HepG2 (cell line): ENCODE measurements at regions not wholly inside any gene's neighbourhood (a gene's known extent, or its start where the extent isn't known, plus 50 kb on each side); places are given as distances from the start of the nearest gene placed in this dataset.

ENCODE experiments used
- ATAC-seq: fragments of 200-7000 bp; cut with Tn5 transposase; 3 replicates; pipeline ENCODE4 v1.9.1; 2020; ENCODE audit warnings: mild to moderate bottlenecking, moderate library complexity
- BruUV-seq: library from RNA; stranded (reverse); fragments of 400-500 nt; replicated peaks from 2 replicates; lab custom pipeline; 2021; lab: Mats Ljungman, UMichigan
- CTCF ChIA-PET: fragments of 300-600 bp; formaldehyde crosslinking; extraction: SDS; loops from one replicate; lab custom pipeline; 2021; ENCODE audit warnings: low total read pairs, inconsistent platforms, low intra/inter-chr PET ratio; lab: Yijun Ruan, JAX
- POLR2A ChIA-PET: fragments of 350-600 bp; sonication (Branson Sonifier 250); formaldehyde crosslinking; loops from one replicate; lab custom pipeline; 2020; ENCODE audit warnings: antibody characterized with exemption, inconsistent platforms; lab: Yijun Ruan, JAX
- DNase-seq: peaks from one replicate; pipeline ENCODE4 v3.0.0-alpha.2; 2015; ENCODE audit warnings: low spot score
- FAIRE-seq: peaks from 3 replicates; lab custom pipeline; 2011; peaks lifted over from hg19 to GRCh38; lab: Jason Lieb, UNC
- H2AFZ ChIP-seq: one replicate; pipeline ENCODE4 v1.6.1; 2011; ENCODE audit warnings: low read length, inconsistent platforms
- H3K27ac ChIP-seq: fragments of 300-600 bp; 3 replicates; pipeline ENCODE4 v1.8.0; 2011; ENCODE audit warnings: mixed run types, mild to moderate bottlenecking, mixed read lengths, low read length, inconsistent platforms; ENCODE audit not compliant: insufficient read depth; ENCODE audit errors: extremely low read length
- H3K27me3 ChIP-seq, 2 experiments: fragments of 200-600 bp in 1 of 2; 2 replicates in 1 of 2; 3 replicates in 1 of 2; pipeline versions ENCODE4 v1.6.0 to v1.8.0; 2011; ENCODE audit warnings: low read length in 2 of 2, mild to moderate bottlenecking in 2 of 2, moderate library complexity in 2 of 2, inconsistent platforms in 1 of 2; ENCODE audit not compliant: insufficient read depth in 2 of 2, control insufficient read depth in 1 of 2
- H3K36me3 ChIP-seq, 2 experiments: fragments of 200-600 bp in 1 of 2; replicated peaks in 1 of 2; 2 replicates in 1 of 2; 3 replicates in 1 of 2; pipeline versions ENCODE4 v1.5.1 to v1.8.0; 2011; ENCODE audit warnings: low read length in 2 of 2, inconsistent platforms in 1 of 2; ENCODE audit not compliant: insufficient read depth in 2 of 2, control insufficient read depth in 1 of 2
- H3K4me1 ChIP-seq: 2 replicates; pipeline ENCODE4 v1.5.1; 2012; ENCODE audit warnings: low read length, inconsistent platforms; ENCODE audit not compliant: insufficient read depth
- H3K4me2 ChIP-seq: 2 replicates; pipeline ENCODE4 v1.6.0; 2011; ENCODE audit warnings: low read depth, low read length, inconsistent platforms
- H3K4me3 ChIP-seq, 3 experiments: fragments of 200-600 bp in 1 of 3; sonication (generic), shearing (Covaris generic) in 1 of 3; replicated peaks in 1 of 3; 2 replicates each; pipeline ENCODE4 v1.5.1; 2011 to 2016; ENCODE audit warnings: low read length in 3 of 3, inconsistent platforms in 2 of 3, low read depth in 2 of 3, mild to moderate bottlenecking in 2 of 3, control low read depth in 1 of 3, mixed read lengths in 1 of 3; ENCODE audit not compliant: insufficient read depth in 1 of 3
- H3K79me2 ChIP-seq: one replicate; pipeline ENCODE4 v1.6.1; 2011; ENCODE audit warnings: low read length, inconsistent platforms; ENCODE audit not compliant: insufficient read depth
- H3K9ac ChIP-seq: 2 replicates; pipeline ENCODE4 v1.6.0; 2011; ENCODE audit warnings: mild to moderate bottlenecking, low read depth, low read length, inconsistent platforms; ENCODE audit not compliant: insufficient read depth
- H3K9me3 ChIP-seq: 2 replicates; pipeline ENCODE4 v1.5.1; 2012; ENCODE audit warnings: mild to moderate bottlenecking, low read length
- H4K20me1 ChIP-seq: 2 replicates; pipeline ENCODE4 v1.6.0; 2011; ENCODE audit warnings: inconsistent platforms, mild to moderate bottlenecking, low read length, moderate library complexity; ENCODE audit not compliant: insufficient read depth
- E2F2 ChIP-seq: sonication (generic); formaldehyde crosslinking; IDR thresholded peaks from 2 replicates; pipeline ENCODE4 v1.4.0; 2020; ENCODE audit warnings: missing genetic modification reagents, borderline replicate concordance
- FOXA3 ChIP-seq: IDR thresholded peaks from 2 replicates; pipeline ENCODE4 v1.6.1; 2016; ENCODE audit warnings: missing genetic modification reagents, missing compliant biosample characterization
- FOXP4 ChIP-seq: sonication (generic); formaldehyde crosslinking; IDR thresholded peaks from 2 replicates; pipeline ENCODE4 v1.4.0; 2020; ENCODE audit warnings: missing genetic modification reagents
- HNRNPL ChIP-seq: fragments of 200-400 bp; formaldehyde crosslinking; IDR thresholded peaks from 2 replicates; pipeline ENCODE4 v1.6.1; 2017; ENCODE audit warnings: mild to moderate bottlenecking, low read depth, low read length
- PRDM10 ChIP-seq: sonication (generic); formaldehyde crosslinking; IDR thresholded peaks from 2 replicates; pipeline ENCODE4 v1.4.0; 2020; ENCODE audit warnings: low read depth, missing genetic modification reagents
- SAFB2 ChIP-seq: sonication (generic); formaldehyde crosslinking; IDR thresholded peaks from 2 replicates; pipeline ENCODE4 v1.5.1; 2020; ENCODE audit warnings: missing genetic modification reagents, low read depth, mild to moderate bottlenecking, borderline replicate concordance
- SALL2 ChIP-seq: sonication (generic); formaldehyde crosslinking; IDR thresholded peaks from 2 replicates; pipeline ENCODE4 v1.8.1; 2023; ENCODE audit warnings: mild to moderate bottlenecking, missing genetic modification reagents, inconsistent platforms
- ZNF12 ChIP-seq: sonication (generic); formaldehyde crosslinking; IDR thresholded peaks from 2 replicates; pipeline ENCODE4 v1.5.0; 2020; ENCODE audit warnings: missing genetic modification reagents
- ZNF263 ChIP-seq: sonication (generic); formaldehyde crosslinking; IDR thresholded peaks from 2 replicates; pipeline ENCODE4 v1.4.0; 2020; ENCODE audit warnings: missing genetic modification reagents
- ZNF776 ChIP-seq: sonication (generic); formaldehyde crosslinking; IDR thresholded peaks from 2 replicates; pipeline ENCODE4 v1.4.0; 2020; ENCODE audit warnings: mild to moderate bottlenecking, missing genetic modification reagents
- ZSCAN22 ChIP-seq: sonication (generic); formaldehyde crosslinking; IDR thresholded peaks from 2 replicates; pipeline ENCODE4 v1.4.0; 2020; ENCODE audit warnings: mild to moderate bottlenecking, missing genetic modification reagents
- WGBS: methylation state at CpG from one replicate; pipeline ENCODE4 v1.1.6; 2017; ENCODE audit warnings: low lambda C conversion rate; 5-methylcytosine and 5-hydroxymethylcytosine counted together
- in situ Hi-C: cut with HindIII; loops from 2 replicates; pipeline ENCODE4 v1.10.0; 2017; ENCODE audit warnings: low pct_unique_long_range_greater_than_20kb; ENCODE audit not compliant: extremely low pct_ligation_motif_present
- intact Hi-C: fragments of 100-400 bp; cut with micrococcal nuclease; formaldehyde crosslinking; loops from one replicate; pipeline ENCODE4 v1.10.0; 2022; ENCODE audit not compliant: unreplicated experiment

DNA sequence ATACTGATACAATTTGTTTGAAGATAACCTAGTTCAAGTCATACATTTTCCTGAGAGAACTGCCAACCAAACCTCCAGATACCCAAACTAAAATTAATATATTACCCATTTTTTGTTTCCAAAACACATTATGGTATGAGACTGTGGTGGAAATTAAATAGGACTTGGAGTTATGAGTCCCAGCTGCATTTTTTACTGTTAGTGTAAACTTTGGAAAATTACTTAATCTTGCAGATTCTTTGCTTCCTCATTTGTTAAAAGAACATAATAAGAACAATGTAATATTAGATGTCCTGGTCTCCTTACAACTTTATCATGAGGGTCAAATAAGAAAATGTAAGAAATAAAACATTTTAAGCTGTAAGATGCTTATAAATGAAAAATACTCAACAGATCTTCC, 98.2 kb upstream of the TRIB2 start:
- in situ Hi-C loops, result no loop called here

GRCh38 chr2:12619975-12620374, 96.8 kb upstream of the TRIB2 start:
- intact Hi-C loops (no loop called here), in situ Hi-C loops (no loop called here)
- DNase-seq (no peak), ATAC-seq (no peak), FAIRE-seq (no peak)
- H3K9me3 ChIP-seq, result no peaks in the 10 kb centered on the region
- ChIA-PET POLR2A (no interaction called here), CTCF (no interaction called here)
- 23% methylated on average over 3 of the region's 3 CpGs for WGBS
- no peak overlapping the region for H3K9ac ChIP-seq
- H3K36me3 ChIP-seq, result no peaks in the 10 kb centered on the region
- no peaks in the 10 kb centered on the region for H3K4me1 ChIP-seq
- H3K4me2 ChIP-seq, result no peak overlapping the region
- H3K27me3 ChIP-seq, result no peaks in the 10 kb centered on the region; a peak in 1 of 5 replicates
- H3K79me2 ChIP-seq, result no peaks in the 10 kb centered on the region
- H2AFZ ChIP-seq, result no peak overlapping the region
- no peak overlapping the region for H3K27ac ChIP-seq
- no peak overlapping the region for H3K4me3 ChIP-seq
- H4K20me1 ChIP-seq, result no peaks in the 10 kb centered on the region
- no TSS peak for BruUV-seq
- TF ChIP-seq SAFB2 (CRISPR knock-in tag) (no peak), ZNF776 (CRISPR knock-in tag) (no peak), HNRNPL (no peak), SALL2 (no peak), FOXA3 (CRISPR knock-in tag) (no peak), ZNF12 (CRISPR knock-in tag) (no peak), E2F2 (no peak), ZSCAN22 (CRISPR knock-in tag) (no peak), PRDM10 (CRISPR knock-in tag) (no peak)

More for the DNA sequence above, 98.2 kb upstream of the TRIB2 start:
- no peaks in the 10 kb centered on the region for H3K4me1 ChIP-seq
- FAIRE-seq (no peak), ATAC-seq (no peak), DNase-seq (no peak)
- intact Hi-C loops, result no loop called here
- no peak overlapping the region for H3K4me2 ChIP-seq
- no peak overlapping the region for H2AFZ ChIP-seq
- H3K27ac ChIP-seq, result no peak overlapping the region
- POLR2A ChIA-PET, result no interaction called here
- no peak for TF ChIP-seq ZNF263 (CRISPR knock-in tag)
- TF ChIP-seq FOXP4, result no peak
- no peaks in the 10 kb centered on the region for H3K27me3 ChIP-seq
- no TSS peak for BruUV-seq
- no peak overlapping the region for H3K9ac ChIP-seq
- H3K4me3 ChIP-seq, result no peak overlapping the region
- no peaks in the 10 kb centered on the region for H3K36me3 ChIP-seq
- H3K79me2 ChIP-seq, result no peaks in the 10 kb centered on the region
- H4K20me1 ChIP-seq, result no peaks in the 10 kb centered on the region
- H3K9me3 ChIP-seq, result no peaks in the 10 kb centered on the region
- CTCF ChIA-PET, result no interaction called here
